H9 (cell line): ENCODE measurements at regions not wholly inside any gene's neighbourhood (a gene's known extent, or its start where the extent isn't known, plus 50 kb on each side); places are given as distances from the start of the nearest gene placed in this dataset.

Experiments
- DNase-seq: peaks from one replicate; pipeline ENCODE4 v3.0.0-alpha.2; 2017
- H2AFZ ChIP-seq: one replicate; pipeline ENCODE4 v1.6.1; 2013; ENCODE audit warnings: mild to moderate bottlenecking, low read length, control low read depth, moderate library complexity
- H2AK5ac ChIP-seq: 2 replicates; pipeline ENCODE4 v1.6.1; 2013; ENCODE audit warnings: low read length, control low read depth, mixed read lengths; ENCODE audit not compliant: insufficient read length
- H2BK120ac ChIP-seq: one replicate; pipeline ENCODE4 v1.6.1; 2013; ENCODE audit warnings: low read depth, mild to moderate bottlenecking, low read length, control low read depth, inconsistent platforms; ENCODE audit not compliant: poor library complexity, severe bottlenecking
- H2BK12ac ChIP-seq: 2 replicates; pipeline ENCODE4 v1.6.1; 2013; ENCODE audit warnings: low read length, control low read depth, mixed read lengths, low read depth; ENCODE audit not compliant: insufficient read length
- H2BK15ac ChIP-seq: 2 replicates; pipeline ENCODE4 v1.6.1; 2013; ENCODE audit warnings: low read depth, low read length, control low read depth
- H2BK20ac ChIP-seq: one replicate; pipeline ENCODE4 v1.6.1; 2013; ENCODE audit warnings: low read depth, mild to moderate bottlenecking, low read length, control low read depth, inconsistent platforms; ENCODE audit not compliant: poor library complexity, severe bottlenecking
- H2BK5ac ChIP-seq: 2 replicates; pipeline ENCODE4 v1.6.1; 2013; ENCODE audit warnings: low read length, control low read depth, mixed read lengths; ENCODE audit not compliant: insufficient read length
- H3K14ac ChIP-seq: 2 replicates; pipeline ENCODE4 v1.6.1; 2013; ENCODE audit warnings: low read length, control low read depth; ENCODE audit not compliant: insufficient read depth
- H3K18ac ChIP-seq: 2 replicates; pipeline ENCODE4 v1.6.1; 2013; ENCODE audit warnings: low read depth, mild to moderate bottlenecking, mixed read lengths, low read length, control low read depth; ENCODE audit not compliant: insufficient read length
- H3K23ac ChIP-seq: 2 replicates; pipeline ENCODE4 v1.6.1; 2013; ENCODE audit warnings: low read length, control low read depth, mixed read lengths, low read depth; ENCODE audit not compliant: insufficient read length
- H3K23me2 ChIP-seq: 2 replicates; pipeline ENCODE4 v1.6.1; 2013; ENCODE audit warnings: low read depth, mild to moderate bottlenecking, mixed read lengths, low read length, control low read depth; ENCODE audit not compliant: insufficient read length, poor library complexity, severe bottlenecking
- H3K27ac ChIP-seq: 2 replicates; pipeline ENCODE4 v1.5.1; 2013; ENCODE audit warnings: low read length, control low read depth, mixed read lengths, low read depth; ENCODE audit not compliant: insufficient read length
- H3K27me3 ChIP-seq: 2 replicates; pipeline ENCODE4 v1.6.1; 2013; ENCODE audit warnings: low read length, control low read depth, inconsistent platforms; ENCODE audit not compliant: insufficient read depth
- H3K4ac ChIP-seq: 2 replicates; pipeline ENCODE4 v1.6.1; 2013; ENCODE audit warnings: low read depth, mild to moderate bottlenecking, control low read depth, inconsistent platforms, low read length, moderate library complexity
- H3K4me1 ChIP-seq: 2 replicates; pipeline ENCODE4 v1.6.1; 2013; ENCODE audit warnings: low read length, control low read depth, inconsistent platforms; ENCODE audit not compliant: insufficient read depth
- H3K4me2 ChIP-seq: 2 replicates; pipeline ENCODE4 v1.6.1; 2013; ENCODE audit warnings: low read length, control low read depth, mixed read lengths; ENCODE audit not compliant: insufficient read length, insufficient read depth
- H3K56ac ChIP-seq: 2 replicates; pipeline ENCODE4 v1.6.1; 2013; ENCODE audit warnings: low read depth, mild to moderate bottlenecking, mixed read lengths, low read length, control low read depth; ENCODE audit not compliant: insufficient read length
- H3K79me1 ChIP-seq: 2 replicates; pipeline ENCODE4 v1.6.1; 2013; ENCODE audit warnings: low read depth, mild to moderate bottlenecking, moderate library complexity, low read length, control low read depth, inconsistent platforms; ENCODE audit not compliant: insufficient read depth, poor library complexity, severe bottlenecking
- H3K79me2 ChIP-seq: 2 replicates; pipeline ENCODE4 v1.6.1; 2013; ENCODE audit warnings: low read length, control low read depth, inconsistent platforms; ENCODE audit not compliant: insufficient read depth
- H3K9ac ChIP-seq: 2 replicates; pipeline ENCODE4 v1.6.1; 2013; ENCODE audit warnings: low read length, control low read depth, mixed read lengths; ENCODE audit not compliant: insufficient read length; ENCODE audit errors: extremely low read depth
- H3K9me3 ChIP-seq: one replicate; pipeline ENCODE4 v1.6.1; 2013; ENCODE audit warnings: low read depth, low read length, inconsistent platforms; ENCODE audit not compliant: control insufficient read depth
- H3T11ph ChIP-seq: one replicate; pipeline ENCODE4 v1.6.1; 2013; ENCODE audit warnings: mild to moderate bottlenecking, low read length, control low read depth, inconsistent platforms
- H4K20me1 ChIP-seq: one replicate; pipeline ENCODE4 v1.6.1; 2013; ENCODE audit not compliant: control insufficient read depth, insufficient read length, insufficient read depth
- H4K5ac ChIP-seq: 2 replicates; pipeline ENCODE4 v1.6.1; 2013; ENCODE audit warnings: low read depth, mild to moderate bottlenecking, mixed read lengths, low read length, control low read depth; ENCODE audit not compliant: insufficient read length
- H4K8ac ChIP-seq: replicated peaks from 2 replicates; pipeline ENCODE4 v1.6.1; 2013; ENCODE audit warnings: low read length, control low read depth, mixed read lengths, low read depth; ENCODE audit not compliant: insufficient read length
- H4K91ac ChIP-seq: 2 replicates; pipeline ENCODE4 v1.6.1; 2013; ENCODE audit warnings: low read depth, mild to moderate bottlenecking, moderate library complexity, mixed read lengths, low read length, control low read depth; ENCODE audit not compliant: insufficient read length
- H3K27ac Mint-ChIP-seq, 3 experiments: 2 replicates in 2 of 3; 3 replicates in 1 of 3; pipeline ENCODE4 v1.8.0; 2020 to 2021; ENCODE audit warnings: mixed read lengths in 3 of 3, mild to moderate bottlenecking in 1 of 3, moderate library complexity in 1 of 3
- H3K27me3 Mint-ChIP-seq: 2 replicates; pipeline ENCODE4 v1.8.0; 2021; ENCODE audit warnings: low read depth, mild to moderate bottlenecking, moderate library complexity, mixed read lengths
- H3K36me3 Mint-ChIP-seq, 3 experiments: 2 replicates in 2 of 3; 3 replicates in 1 of 3; pipeline ENCODE4 v1.8.0; 2020 to 2021; ENCODE audit warnings: low read depth in 3 of 3, mixed read lengths in 3 of 3; ENCODE audit not compliant: insufficient read depth in 1 of 3
- H3K4me1 Mint-ChIP-seq, 2 experiments: 2 replicates each; pipeline ENCODE4 v1.8.0; 2020; ENCODE audit warnings: mixed read lengths in 2 of 2
- H3K4me3 Mint-ChIP-seq, 2 experiments: 2 replicates in 1 of 2; 3 replicates in 1 of 2; pipeline ENCODE4 v1.8.0; 2020 to 2021; ENCODE audit warnings: mild to moderate bottlenecking in 2 of 2, mixed read lengths in 2 of 2, moderate library complexity in 1 of 2
- H3K9me3 Mint-ChIP-seq, 2 experiments: 2 replicates in 1 of 2; 3 replicates in 1 of 2; pipeline ENCODE4 v1.8.0; 2020; ENCODE audit warnings: mild to moderate bottlenecking in 2 of 2, mixed read lengths in 2 of 2, moderate library complexity in 1 of 2
- CTCF ChIP-seq: fragments of 200-600 bp; sonication (generic); conservative IDR thresholded peaks from 3 replicates; pipeline ENCODE4 v1.8.0; 2021; ENCODE audit warnings: antibody characterized with exemption, mild to moderate bottlenecking
- WGBS: extraction: QIAGEN DNeasy Blood & Tissue Kit; methylation state at CpG from one replicate; pipeline ENCODE4 v1.1.7; 2013; ENCODE audit warnings: missing lambda C conversion rate, low lambda C conversion rate, mixed read lengths; ENCODE audit not compliant: insufficient read length; ENCODE audit errors: extremely low coverage; 5-methylcytosine and 5-hydroxymethylcytosine counted together

- Histone ChIP-seq H2AK5ac (no peak overlapping the region), H4K8ac (no peak overlapping the region), H3T11ph (no peak overlapping the region), H3K4ac (no peak overlapping the region), H4K20me1 (no peaks in the 10 kb centered on the region), H3K4me2 (no peak overlapping the region), H2BK20ac (no peak overlapping the region), H3K23ac (no peak overlapping the region), H2BK120ac (no peak overlapping the region), H3K18ac (no peak overlapping the region), H3K27ac (no peak overlapping the region), H3K4me1 (no peaks in the 10 kb centered on the region), H3K9ac (no peak overlapping the region), H4K91ac (no peak overlapping the region), H3K56ac (no peak overlapping the region), H2BK15ac (no peak overlapping the region), H2AFZ (no peak overlapping the region), H3K79me2 (no peaks in the 10 kb centered on the region), H2BK5ac (no peak overlapping the region), H3K27me3 (no peaks in the 10 kb centered on the region), H3K79me1 (no peaks in the 10 kb centered on the region), H4K5ac (no peak overlapping the region), H3K9me3 (no peaks in the 10 kb centered on the region), H3K14ac (no peak overlapping the region), H3K23me2 (no peaks in the 10 kb centered on the region), H2BK12ac (no peak overlapping the region)
- no CpG with 5 or more reads among the region's 46 CpGs for WGBS
- Mint-ChIP-seq H3K27me3 (peaks cover 2% of the 10 kb centered on the region), H3K4me3 (no peak overlapping the region), H3K36me3 (peaks cover 0 to 4% (median 0%) of the 10 kb centered on the region in 3 experiments; a peak in 1 of 7 replicates), H3K9me3 (peaks cover 14 to 19% of the 10 kb centered on the region in 2 experiments; a peak in 4 of 5 replicates), H3K27ac (no peak overlapping the region), H3K4me1 (no peaks in the 10 kb centered on the region)
- DNase-seq: no peak
- TF ChIP-seq CTCF: no peak
Observed at GRCh38 chr2:128901572-128902391, 583.1 kb upstream of the HS6ST1 start.
